ENCODE measurements at regions not wholly inside any gene's neighbourhood (a gene's known extent, or its start where the extent isn't known, plus 50 kb on each side); places are given as distances from the start of the nearest gene placed in this dataset.

DNA sequence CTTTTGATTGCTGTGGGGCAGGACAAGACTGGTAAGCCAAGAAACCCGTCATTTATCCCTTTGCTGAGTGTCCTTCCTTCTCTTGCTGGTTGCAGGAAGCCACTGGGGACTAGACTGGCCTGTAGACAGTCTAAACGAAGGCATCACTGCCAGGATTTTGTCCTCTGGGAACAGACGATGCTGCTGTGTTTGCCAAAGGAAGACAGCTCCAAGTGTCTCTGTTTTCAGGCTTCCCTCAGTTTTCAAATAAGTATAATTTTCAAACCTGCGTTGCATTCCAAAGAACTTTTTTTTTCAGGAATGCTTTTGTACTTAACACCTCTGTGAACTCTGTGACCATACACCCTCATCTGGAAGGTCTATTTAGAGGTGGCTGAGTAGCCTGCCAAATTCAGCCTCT lies 269.4 kb downstream of the HLX start:
- no peak for DNase-seq (ENCODE audit: low read depth, low spot score)
- H3K27me3 ChIP-seq (ENCODE audit: control insufficient read depth in 2 of 2, insufficient read depth in 2 of 2, low read length in 2 of 2): no peaks in the 10 kb centered on the region
- BruUV-seq (replicated peaks): no TSS peak
- dilution Hi-C loops (cut with MboI; ENCODE audit: extremely low pct_ligation_motif_present, low sequenced_read_pairs): no loop called here
- H3K9me3 ChIP-seq (replicated peaks; ENCODE audit: control insufficient read depth, insufficient read depth, low read length): no peaks in the 10 kb centered on the region
- H3K36me3 ChIP-seq (ENCODE audit: control insufficient read depth in 2 of 2, extremely low read depth in 1 of 2, insufficient read depth in 2 of 2, low read length in 2 of 2): no peaks in the 10 kb centered on the region
- no peak overlapping the region for H3K27ac ChIP-seq (ENCODE audit: insufficient read depth, low read depth, low read length)
- no peak overlapping the region for H3K4me3 ChIP-seq (replicated peaks in 1 of 3; ENCODE audit: insufficient read depth in 1 of 3, low read depth in 1 of 3, low read length in 3 of 3)
- intact Hi-C loops (cut with micrococcal nuclease): no loop called here
- H2AFZ ChIP-seq (ENCODE audit: low read depth, low read length): no peak overlapping the region
- no peak overlapping the region for H3K4me2 ChIP-seq (ENCODE audit: insufficient read depth, low read length)
- no peak for FAIRE-seq
- POLR2A ChIA-PET: no interaction called here
- H3K9me1 ChIP-seq (replicated peaks; ENCODE audit: control insufficient read depth, extremely low read depth, insufficient read depth, low read length): no peaks in the 10 kb centered on the region
- TF ChIP-seq JUN (IDR thresholded peaks at IDR 0.05; ENCODE audit: borderline replicate concordance, insufficient read depth, insufficient read length, low read depth) (no peak), EZH2 (IDR thresholded peaks at IDR 0.05; ENCODE audit: borderline replicate concordance, low read depth, low read length, severe bottlenecking) (no peak), POLR2A (IDR thresholded peaks at IDR 0.05; ENCODE audit: low read depth, low read length) (no peak), POLR2AphosphoS5 (IDR thresholded peaks at IDR 0.05; ENCODE audit: insufficient read depth, low read depth, low read length) (no peak), FOS (IDR thresholded peaks at IDR 0.05; ENCODE audit: borderline replicate concordance, insufficient read depth, low read length) (no peak), GATA2 (IDR thresholded peaks at IDR 0.05; ENCODE audit: insufficient read depth, insufficient read length, low read depth, low read length) (no peak), MYC (IDR thresholded peaks at IDR 0.05; ENCODE audit: low read depth, low read length) (no peak)
- TF ChIP-seq, protein P1, sequence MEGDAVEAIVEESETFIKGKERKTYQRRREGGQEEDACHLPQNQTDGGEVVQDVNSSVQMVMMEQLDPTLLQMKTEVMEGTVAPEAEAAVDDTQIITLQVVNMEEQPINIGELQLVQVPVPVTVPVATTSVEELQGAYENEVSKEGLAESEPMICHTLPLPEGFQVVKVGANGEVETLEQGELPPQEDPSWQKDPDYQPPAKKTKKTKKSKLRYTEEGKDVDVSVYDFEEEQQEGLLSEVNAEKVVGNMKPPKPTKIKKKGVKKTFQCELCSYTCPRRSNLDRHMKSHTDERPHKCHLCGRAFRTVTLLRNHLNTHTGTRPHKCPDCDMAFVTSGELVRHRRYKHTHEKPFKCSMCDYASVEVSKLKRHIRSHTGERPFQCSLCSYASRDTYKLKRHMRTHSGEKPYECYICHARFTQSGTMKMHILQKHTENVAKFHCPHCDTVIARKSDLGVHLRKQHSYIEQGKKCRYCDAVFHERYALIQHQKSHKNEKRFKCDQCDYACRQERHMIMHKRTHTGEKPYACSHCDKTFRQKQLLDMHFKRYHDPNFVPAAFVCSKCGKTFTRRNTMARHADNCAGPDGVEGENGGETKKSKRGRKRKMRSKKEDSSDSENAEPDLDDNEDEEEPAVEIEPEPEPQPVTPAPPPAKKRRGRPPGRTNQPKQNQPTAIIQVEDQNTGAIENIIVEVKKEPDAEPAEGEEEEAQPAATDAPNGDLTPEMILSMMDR (IDR thresholded peaks at IDR 0.05; ENCODE audit: extremely low read depth in 1 of 2, insufficient read depth in 1 of 2, low read depth in 1 of 2, low read length in 2 of 2): no peak
- TF ChIP-seq, protein P2, sequence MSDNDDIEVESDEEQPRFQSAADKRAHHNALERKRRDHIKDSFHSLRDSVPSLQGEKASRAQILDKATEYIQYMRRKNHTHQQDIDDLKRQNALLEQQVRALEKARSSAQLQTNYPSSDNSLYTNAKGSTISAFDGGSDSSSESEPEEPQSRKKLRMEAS (IDR thresholded peaks at IDR 0.05; ENCODE audit: insufficient read depth, insufficient read length): no peak
- no peaks in the 10 kb centered on the region for H3K79me2 ChIP-seq (ENCODE audit: control insufficient read depth, insufficient read depth, low read length)
- H4K20me1 ChIP-seq (replicated peaks; ENCODE audit: control insufficient read depth, extremely low read depth, insufficient read depth, low read length): no peaks in the 10 kb centered on the region
- H3K9ac ChIP-seq (replicated peaks; ENCODE audit: extremely low read depth, insufficient read depth, low read length): no peak overlapping the region
- no peaks in the 10 kb centered on the region for H3K4me1 ChIP-seq (ENCODE audit: control insufficient read depth, extremely low read depth, insufficient read depth, low read length)
- CTCF ChIA-PET: interaction anchor here (0.6 to 1.7 kb wide), 5 partner anchors 13 to 158 kb away, joined by 3 to 4 read pairs (median 3); no protein-coding TSS in a partner anchor
